NCI-H748 (cell line): ENCODE measurements at regions not wholly inside any gene's neighbourhood (a gene's known extent, or its start where the extent isn't known, plus 50 kb on each side); places are given as distances from the start of the nearest gene placed in this dataset.
A peak's percentile ranks its signal among the peaks of the same experiment; 100 is the strongest.

Source experiments
- DNase-seq: peaks from one replicate; lab custom pipeline; 2025; ENCODE audit not compliant: unreplicated experiment; lab: John Stamatoyannopoulos, UW

DNA sequence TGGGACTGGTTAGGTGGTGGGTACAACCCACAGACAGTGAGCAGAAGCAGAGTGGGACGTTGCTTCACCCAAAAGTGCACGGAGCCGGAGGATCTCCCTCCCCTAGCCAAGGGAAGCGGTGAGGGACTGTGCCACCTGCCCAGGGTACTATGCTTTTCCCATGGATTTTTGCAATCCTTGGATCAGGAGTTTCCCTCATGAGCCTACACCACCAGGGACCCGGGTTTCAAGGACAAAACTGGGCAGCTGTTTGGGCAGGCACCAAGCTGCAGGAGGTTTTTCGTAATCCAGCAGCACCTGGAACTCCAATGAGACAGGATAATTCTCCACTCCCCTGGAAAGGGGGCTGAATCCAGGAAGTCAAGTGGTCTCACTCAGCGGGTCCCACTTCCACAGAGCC is 209.1 kb upstream of the CXCL12 start:
- DNase-seq: no peak

DNA sequence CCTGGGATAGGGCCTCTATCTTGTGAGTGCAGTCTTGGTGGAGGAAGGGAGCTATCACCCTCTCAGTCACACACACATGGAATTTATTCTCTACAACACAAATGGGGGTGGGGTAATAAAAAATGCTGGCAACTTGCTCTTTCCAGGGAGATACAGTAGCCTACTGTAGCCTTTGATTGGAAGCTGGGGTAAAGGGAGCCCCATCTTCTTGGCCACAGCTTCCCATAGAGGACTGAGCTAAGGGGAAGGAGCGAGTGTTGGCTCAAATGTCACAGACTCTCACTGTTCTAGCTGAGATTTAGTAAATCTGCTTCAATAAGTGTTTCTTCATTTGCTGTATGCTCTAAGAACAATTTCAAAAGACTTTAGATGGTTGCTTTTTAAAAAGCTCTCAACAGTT is 222.2 kb upstream of the CXCL12 start:
- DNase-seq: no peak

DNA sequence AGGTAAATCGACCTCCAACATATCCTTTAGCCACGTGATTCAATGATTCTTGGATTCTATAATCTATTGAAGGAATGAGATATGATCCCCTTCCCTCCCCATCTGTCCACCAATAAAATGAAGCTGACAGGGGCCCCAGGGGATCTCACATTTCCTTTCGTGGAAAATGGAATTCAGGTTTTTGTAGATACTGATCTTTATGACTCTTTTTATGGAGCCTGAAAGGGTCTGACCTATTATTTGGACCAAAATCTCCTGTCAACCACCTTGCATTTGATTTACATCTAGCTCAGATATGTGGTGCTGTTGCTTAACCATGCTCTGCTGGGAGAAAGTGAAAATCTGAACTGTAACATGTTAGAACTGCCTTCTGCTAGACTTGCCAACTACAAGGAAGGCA is 234.0 kb upstream of the CXCL12 start:
- no peak for DNase-seq

DNA sequence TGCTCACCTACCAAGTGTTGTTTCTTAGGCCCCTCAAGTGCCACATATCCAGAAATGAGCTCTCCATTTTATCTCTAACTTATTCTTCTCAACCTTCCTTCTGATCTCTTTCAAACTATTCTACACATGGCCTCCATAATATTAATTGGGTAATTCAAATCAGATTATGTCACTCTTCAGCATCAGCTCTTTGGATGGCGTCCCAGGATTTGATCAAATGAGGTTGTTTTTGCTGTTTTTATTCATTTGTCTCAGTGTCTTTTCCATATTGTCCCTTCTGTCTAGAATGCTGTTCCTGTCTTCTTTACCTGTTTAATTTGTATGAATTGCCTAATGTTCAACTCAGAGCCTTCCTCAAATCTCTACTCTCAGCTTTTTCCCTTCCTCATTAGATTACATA is 234.6 kb upstream of the CXCL12 start:
- DNase-seq: no peak

DNA sequence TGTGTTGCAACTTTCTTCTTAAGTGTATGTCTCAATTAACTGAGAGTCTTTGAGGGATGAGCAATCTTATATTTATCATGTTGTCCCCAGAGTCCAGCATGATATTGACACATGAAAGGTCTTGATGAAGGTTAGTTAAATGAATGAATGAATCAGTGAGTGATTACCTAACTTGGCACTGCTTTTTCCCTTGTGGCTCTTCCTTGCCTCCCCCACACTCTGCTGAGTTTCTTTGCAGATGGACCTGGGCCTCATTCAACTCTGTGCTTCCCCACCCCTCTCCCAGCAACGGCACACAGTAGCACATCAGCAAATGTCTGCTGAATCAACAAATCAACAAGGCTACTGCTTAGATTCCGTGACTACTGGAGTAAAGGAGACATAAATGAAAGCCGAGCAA is 235.1 kb upstream of the CXCL12 start:
- no peak for DNase-seq

DNA sequence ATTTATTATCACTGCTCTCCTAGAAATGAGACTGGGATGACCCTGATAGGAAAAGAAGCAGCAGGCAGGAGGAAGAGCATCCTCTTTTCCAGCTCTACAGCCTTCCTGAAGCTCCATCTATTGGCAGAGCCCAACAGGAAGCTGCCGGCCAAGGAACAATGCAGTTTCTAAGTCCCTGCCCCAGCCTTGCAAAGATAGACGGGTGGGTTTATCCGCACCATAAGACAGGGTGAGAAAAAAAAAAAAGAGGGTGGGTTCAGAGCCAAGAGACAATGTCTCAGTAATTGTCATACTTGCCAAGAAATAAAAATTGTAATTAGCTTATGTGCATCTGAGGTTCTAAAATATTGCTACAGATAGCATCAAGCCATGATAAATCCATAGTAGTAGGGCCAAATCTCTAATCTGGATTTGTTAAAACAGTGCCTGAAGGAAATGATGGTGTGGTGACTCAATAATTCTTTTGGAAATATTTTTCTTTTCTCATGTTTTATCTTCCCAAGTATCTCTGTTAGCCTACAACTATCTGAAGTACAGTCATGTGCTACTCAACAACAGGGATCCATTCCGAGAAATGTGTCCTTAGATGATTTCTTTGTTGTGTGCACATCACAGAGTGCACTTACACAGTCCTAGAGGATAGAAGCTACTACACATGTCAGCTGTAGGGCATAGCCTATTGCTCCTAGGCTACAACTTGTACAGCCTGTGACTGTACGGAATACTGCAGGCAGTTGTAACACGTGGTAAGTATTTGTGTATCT is 242.9 kb upstream of the CXCL12 start:
- DNase-seq: no peak

DNA sequence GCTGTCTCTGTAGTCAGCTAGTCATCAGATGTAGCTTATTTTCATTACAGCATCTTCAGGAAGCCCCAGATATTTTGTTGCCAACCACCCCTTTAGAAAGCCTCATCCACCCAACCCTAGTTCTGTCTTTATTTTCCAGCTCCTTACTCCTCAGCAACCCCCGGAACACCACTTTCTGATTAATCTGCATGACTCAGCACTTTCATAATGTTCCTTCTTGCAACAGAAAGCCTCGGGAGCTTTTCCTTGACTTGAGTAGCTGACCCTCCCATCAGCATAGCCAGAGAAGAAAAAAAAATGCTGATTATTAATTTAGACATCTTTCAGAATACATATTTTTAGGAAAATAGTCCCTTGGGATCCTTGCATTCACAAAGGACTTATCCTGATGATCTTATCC is 244.0 kb upstream of the CXCL12 start:
- no peak for DNase-seq

DNA sequence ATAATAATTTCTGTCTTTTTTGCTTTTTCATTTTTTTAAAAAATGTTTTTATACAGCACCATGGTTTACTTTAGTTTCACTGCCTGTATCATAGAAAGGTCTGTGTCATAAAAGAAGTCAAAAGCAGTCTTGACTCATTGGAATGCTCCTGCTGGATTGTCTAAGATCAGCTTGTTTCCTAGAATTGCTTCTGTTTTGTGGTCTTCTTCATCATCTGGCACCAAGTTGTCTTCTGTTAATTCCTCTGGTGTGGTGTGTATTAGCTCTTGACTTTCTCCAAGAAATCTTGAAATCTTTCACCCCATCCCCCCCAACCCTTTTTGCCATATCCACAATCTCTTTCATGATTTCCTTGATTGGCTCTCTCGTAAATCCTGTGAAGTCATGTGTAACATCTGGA is 250.3 kb upstream of the CXCL12 start:
- no peak for DNase-seq

DNA sequence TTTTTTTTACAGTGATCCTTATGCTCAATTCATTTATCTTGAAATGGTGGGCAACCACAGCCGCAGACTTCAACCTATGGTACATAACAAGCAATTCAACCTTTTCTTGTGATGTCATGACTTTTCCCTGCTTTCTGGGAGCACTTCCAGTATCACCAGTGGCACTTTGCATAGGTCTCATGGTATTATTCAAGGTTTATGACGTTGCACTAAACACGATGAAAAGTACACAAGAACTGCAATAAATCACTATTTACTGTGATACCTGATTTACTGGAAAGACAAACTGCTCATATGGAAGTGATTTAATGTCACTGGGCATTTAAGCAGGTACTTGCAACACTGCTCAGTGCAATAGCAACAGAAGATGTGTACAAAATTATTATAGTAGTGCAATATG is 251.7 kb upstream of the CXCL12 start:
- DNase-seq: no peak

DNA sequence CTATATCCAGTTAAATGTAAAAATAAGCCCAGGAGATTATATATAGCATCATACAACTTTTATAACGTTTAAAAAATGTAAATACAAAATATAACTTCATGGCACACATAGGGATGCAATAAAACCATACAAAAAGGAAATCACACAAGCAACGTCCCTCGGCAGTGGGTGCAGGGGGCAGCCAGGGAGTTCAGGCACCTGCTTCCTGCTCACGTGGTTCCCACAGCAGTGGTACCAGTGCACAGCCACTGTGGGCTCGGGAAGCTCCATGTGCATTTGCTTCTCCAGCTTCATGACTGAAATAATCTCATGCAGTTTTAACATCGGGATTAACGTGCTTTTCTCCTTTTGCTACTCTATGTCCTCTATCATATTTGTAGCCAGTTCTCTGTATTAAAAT is 255.5 kb upstream of the CXCL12 start:
- peak; percentile 46 for DNase-seq

DNA sequence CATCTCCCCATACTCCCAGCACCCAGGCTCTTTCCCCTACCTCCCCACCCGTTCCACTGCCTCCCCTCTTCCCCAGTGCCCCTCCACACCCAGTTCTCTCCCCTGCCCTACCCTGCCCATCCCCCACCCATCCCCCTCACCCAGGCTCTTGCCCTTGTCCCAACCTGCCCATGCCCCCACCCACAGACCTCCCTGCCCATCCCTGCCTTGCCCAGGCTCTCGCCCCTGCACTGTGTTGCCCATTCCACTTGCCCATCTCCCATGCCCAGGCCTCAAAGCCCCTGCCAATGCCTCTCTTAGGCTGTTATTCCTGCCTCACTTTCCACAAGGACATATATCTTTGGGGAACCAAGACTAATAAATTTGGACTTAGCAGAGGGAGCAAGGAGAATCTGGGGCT is 262.6 kb upstream of the CXCL12 start:
- DNase-seq: no peak

DNA sequence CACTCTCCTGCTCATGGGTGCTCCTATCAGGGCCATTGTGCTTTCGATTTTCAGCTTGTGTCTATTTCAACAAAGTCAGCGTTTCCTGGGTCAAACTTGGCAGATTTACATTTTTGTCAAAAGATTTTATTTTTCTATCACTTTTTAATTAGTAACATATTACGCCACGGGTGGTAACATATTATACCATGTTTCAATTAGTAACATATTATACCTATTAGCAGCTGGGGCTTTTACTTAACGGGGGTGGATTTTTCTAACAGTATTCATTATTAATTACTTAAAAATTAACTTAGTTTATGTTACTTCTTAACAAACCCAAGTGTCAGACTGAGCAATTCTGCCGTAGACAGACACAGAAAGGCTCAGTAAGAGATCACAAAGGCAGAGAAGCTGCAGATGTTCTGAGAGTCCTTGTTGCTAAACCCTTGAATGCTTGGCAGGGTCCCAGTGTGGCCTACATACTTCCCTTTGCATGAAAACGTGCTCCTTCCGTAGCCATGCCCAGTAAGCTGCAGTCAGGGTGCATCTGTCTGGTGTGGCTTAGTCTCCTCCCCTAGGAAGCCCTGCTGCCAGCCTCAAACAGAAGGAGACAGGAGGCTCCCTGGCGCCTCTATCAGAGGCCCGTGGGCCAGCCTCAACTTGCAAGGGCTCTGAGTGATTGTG is 263.1 kb upstream of the CXCL12 start:
- DNase-seq: no peak

DNA sequence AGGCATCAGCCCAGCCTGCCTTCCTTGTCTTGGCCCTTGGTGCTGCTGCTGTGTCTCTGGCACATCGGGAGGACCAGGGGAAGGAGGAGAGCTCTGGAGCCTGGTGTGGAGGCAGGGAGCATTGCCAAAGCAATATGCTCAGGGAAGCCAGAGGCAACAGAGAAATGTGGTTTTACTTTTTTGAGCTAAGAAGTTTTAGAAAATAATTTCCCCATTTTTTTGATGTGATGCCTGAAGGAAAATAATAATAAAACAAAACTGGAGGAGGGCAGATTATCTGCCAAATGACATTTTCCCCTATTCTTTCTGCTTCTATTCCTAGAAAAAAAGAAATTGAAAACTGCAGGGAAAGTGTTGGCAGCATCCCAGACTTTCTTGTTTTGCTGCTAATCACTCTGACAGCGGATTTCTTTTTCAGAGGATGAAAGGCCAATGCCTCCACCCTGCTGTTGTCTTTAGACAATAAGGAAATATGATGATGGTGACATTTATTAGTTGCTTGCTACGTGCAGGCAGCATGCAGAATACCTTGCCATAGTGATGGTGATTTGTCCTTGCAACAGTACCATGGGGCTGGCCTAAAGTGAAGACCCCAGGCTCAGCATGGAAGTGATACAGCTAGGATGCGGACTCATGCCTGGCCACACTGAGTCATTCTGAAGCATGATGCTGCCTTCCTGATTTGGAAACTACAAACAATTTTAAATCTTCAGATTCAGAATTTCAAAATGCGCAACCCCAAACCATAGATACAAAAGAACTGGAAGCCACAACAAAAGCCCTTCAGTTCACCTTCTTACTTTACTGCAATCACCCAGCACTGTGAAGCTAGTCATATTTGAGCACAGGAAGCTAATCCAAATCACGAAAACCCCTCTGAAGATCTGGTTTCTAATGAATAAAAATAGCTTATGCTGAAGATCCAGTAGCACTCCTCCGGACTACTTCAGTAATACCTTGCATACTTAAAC is 260.2 kb upstream of the TMEM72 start:
- DNase-seq: peak; percentile 4

DNA sequence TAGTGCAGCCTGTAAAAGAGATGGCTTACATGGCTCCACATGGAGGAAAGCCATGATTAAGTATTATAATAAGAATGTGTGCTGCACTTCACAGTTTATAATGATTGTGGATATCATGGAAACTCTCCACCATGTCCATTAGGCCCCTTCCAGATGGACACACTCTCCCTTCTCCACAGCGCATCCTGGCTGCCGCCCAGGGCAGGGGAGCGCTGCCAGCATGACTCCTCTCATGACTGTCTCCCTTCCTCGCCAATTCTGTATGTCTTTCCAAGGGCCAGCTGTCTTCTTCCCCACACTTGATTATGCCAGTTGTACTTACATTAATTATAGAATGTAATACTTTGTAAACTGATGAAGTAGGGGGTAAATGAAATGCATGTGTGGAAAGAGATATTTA is 259.3 kb upstream of the TMEM72 start:
- DNase-seq: no peak

DNA sequence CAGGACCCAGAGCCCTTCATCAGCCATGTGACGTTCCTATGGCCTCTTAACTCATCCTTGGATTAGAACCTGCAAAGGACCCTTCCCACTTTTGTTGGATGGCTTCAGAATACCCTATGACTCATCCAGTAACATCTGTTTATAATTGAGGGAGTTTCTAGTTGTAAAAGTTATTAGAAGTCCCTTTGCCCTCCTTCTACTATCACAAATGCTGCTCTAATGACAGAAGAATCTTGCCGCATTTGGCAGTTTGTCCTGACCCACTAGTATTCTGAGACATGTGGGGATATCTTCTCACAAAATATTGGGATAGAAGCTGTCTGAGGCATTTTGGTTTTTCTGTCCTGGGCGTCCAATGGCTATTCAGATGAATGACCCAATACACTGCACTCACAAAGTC is 251.8 kb upstream of the TMEM72 start:
- DNase-seq: no peak

DNA sequence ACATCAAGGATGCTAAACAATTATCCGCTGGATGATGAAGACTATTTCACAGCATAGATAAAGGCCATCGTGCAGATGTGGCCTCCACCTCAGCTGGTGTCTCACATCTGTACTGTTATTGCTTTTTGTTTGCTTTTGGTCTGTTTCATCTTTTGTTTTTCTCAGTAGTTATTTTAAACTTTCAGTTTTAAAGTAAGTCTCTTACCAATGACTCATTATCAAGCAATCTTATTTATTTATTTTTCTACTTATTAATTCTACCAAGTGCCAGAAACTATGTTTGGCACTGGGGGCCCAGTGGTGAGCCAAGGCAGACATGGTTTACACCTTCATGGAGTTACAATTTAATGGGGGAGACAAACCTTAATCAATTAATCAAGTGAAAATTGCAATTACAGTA is 250.9 kb upstream of the TMEM72 start:
- no peak for DNase-seq

DNA sequence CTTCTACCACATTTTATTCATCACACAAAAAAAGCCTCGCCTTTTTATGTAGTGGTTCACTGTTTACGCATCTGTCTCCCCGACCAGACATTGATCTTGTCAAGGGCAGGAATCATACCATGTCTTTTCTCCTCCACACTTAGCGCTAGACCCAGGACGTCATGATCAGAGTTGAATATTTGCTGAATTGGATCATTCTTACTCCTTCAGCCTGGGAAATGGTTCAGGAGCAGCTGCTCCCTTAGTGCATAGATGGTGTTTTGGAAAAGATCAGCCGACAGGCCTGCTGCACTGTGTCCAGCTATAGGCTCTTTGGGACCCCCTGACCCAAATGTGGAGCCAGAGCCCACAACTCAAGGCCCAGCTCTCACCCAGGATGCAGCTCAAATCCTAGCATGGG is 249.1 kb upstream of the TMEM72 start:
- no peak for DNase-seq

DNA sequence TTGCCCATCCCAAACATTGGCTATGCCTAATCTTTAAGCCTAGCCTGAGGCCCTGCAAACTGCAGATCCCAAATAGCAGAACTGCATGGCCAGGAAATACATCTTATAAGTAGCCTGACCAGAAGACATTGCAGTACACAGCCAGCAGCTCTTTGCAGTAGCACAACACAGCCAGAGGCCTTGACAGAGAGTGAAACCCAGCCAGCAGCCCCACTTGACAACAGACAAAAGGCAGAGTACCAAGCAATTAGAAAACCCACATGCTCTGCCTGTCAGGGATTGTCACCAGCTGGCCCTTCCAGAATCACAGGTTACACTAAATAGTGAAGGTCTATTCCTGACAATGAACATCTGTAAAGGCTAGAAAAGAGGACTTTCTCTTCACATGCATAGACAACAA is 242.8 kb upstream of the TMEM72 start:
- DNase-seq: peak; percentile 12

DNA sequence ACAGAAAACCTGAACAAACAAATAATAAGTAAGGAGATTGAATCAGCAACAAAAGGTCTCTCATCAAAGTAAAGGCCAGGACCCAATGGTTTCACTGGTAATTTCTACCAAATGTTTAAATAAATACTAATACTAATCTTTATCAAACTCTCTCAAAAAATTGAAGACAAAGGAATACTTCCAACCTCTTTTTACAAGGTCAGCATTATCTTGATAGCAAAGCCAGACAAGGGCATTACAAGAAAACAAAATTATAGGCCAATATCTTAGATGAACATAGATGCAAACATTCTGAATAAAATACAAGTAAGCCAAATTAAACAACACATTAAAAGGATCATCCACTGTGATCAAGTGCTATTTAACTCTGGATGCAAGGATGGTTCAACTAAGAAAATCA is 239.8 kb upstream of the TMEM72 start:
- no peak for DNase-seq

DNA sequence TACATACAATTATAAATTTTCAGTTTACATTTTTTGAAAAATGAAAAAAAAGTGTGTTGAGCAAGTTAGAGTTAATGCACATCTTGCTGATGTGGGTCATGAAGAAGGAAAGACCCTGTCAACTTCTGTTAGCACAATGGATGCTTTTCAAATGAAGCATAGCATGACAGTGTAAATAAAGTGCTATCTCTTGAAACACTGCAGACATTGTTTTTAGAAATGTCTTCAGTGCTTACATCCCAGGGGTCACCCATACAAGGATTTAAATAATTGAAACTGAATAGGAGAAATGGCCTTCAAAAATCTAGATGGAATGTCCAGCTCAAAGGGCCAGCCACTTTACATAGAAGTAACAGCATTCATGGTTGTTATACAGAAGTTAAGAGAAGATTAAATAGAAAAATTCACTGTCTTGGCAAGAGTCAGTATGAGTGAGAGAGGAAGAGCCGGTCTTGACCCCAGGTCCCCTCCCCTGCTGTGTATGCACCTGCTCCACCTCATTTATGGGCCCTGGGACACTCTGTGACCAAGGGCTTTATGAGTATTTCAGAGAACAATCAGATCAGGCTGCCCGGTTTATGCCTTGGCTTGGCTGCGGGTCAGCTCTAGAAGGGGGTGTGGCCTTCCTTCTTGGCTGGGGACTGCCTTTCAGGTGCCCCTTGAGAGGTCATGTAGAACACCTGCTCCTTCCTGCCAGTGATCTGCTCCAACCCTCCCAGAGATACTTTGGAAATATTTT is 237.7 kb upstream of the TMEM72 start:
- peak; percentile 46 for DNase-seq
